Lower lobe of right lung (tissue), 2 donors: ENCODE measurements at regions not wholly inside any gene's neighbourhood (a gene's known extent, or its start where the extent isn't known, plus 50 kb on each side); places are given as distances from the start of the nearest gene placed in this dataset.

Source experiments
- ATAC-seq, 2 donors: fragments of 200-7000 bp; cut with Tn5 transposase; one replicate each; pipeline ENCODE4 v1.9.1; 2020 to 2022; ENCODE audit warnings: mild to moderate bottlenecking in 2 of 2, moderate library complexity in 2 of 2
- DNase-seq: peaks from one replicate; pipeline ENCODE4 v3.0.0-alpha.2; 2020
- H3K27ac ChIP-seq: fragments of 200-600 bp; one replicate; pipeline ENCODE4 v1.8.0; 2022
- H3K27me3 ChIP-seq: fragments of 200-600 bp; one replicate; pipeline ENCODE4 v1.8.0; 2022; ENCODE audit warnings: low read depth
- H3K36me3 ChIP-seq: fragments of 200-600 bp; one replicate; pipeline ENCODE4 v1.8.0; 2022; ENCODE audit warnings: mild to moderate bottlenecking
- H3K4me1 ChIP-seq: fragments of 200-600 bp; one replicate; pipeline ENCODE4 v1.8.0; 2022
- H3K4me3 ChIP-seq: fragments of 200-600 bp; one replicate; pipeline ENCODE4 v1.8.0; 2022; ENCODE audit warnings: mild to moderate bottlenecking
- H3K9me3 ChIP-seq: fragments of 200-600 bp; one replicate; pipeline ENCODE4 v1.8.0; 2022
- CTCF ChIP-seq: fragments of 200-600 bp; IDR thresholded peaks from one replicate; pipeline ENCODE4 v1.8.0; 2022; ENCODE audit warnings: antibody characterized with exemption, mild to moderate bottlenecking
- intact Hi-C: fragments of 100-400 bp; cut with DNase I; formaldehyde crosslinking; loops from one replicate; pipeline ENCODE4 v1.11.0; 2022
- donor health status: DM: no; HTN: yes; CAD: no; lungs with severe emphysema.

DNA sequence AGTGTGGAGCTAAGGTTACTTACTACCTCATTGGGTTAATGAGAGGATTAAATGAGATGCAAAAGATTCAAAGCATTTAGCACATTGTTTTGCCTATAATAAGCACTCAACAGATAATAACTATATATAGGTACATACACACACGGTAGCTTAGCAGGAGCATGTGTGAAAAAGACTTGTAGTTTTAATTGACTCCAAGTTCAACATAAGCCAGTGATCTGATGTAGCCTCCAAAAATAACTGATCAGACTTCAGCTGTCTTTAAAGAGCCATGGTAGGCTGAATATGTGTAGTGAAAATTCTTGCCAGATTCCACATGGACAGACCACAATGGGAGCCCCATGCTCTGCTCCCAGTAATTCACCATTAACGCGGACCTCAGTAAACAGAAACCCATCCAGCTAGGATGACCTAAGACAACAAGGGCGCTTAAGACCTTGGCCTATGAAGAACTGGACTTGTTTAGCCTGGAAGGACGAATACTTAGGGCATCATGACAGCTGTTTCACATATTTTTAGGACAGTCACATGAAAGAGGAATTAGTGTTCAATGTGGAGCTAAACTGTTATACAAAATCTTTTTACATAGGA, 115.1 kb upstream of the ZNF366 start:
- H3K9me3 ChIP-seq = no peaks in the 10 kb centered on the region
- no peak overlapping the region for H3K4me3 ChIP-seq
- TF ChIP-seq CTCF = no peak
- intact Hi-C loops = no loop called here
- H3K36me3 ChIP-seq = no peaks in the 10 kb centered on the region
- H3K27me3 ChIP-seq = no peaks in the 10 kb centered on the region
- peaks cover 6% of the 10 kb centered on the region for H3K4me1 ChIP-seq
- no peak for ATAC-seq
- DNase-seq = no peak
- no peak overlapping the region for H3K27ac ChIP-seq

- no peaks in the 10 kb centered on the region for H3K9me3 ChIP-seq
- intact Hi-C loops = no loop called here
- no peak for TF ChIP-seq CTCF
- H3K27ac ChIP-seq = no peak overlapping the region
- no peaks in the 10 kb centered on the region for H3K27me3 ChIP-seq
- no peaks in the 10 kb centered on the region for H3K36me3 ChIP-seq
- peaks cover 6% of the 10 kb centered on the region for H3K4me1 ChIP-seq
- ATAC-seq = no peak
- no peak for DNase-seq
- no peak overlapping the region for H3K4me3 ChIP-seq
These were observed 114.4 kb upstream of the ZNF366 start for GRCh38 chr5:72621576-72621975.

DNA sequence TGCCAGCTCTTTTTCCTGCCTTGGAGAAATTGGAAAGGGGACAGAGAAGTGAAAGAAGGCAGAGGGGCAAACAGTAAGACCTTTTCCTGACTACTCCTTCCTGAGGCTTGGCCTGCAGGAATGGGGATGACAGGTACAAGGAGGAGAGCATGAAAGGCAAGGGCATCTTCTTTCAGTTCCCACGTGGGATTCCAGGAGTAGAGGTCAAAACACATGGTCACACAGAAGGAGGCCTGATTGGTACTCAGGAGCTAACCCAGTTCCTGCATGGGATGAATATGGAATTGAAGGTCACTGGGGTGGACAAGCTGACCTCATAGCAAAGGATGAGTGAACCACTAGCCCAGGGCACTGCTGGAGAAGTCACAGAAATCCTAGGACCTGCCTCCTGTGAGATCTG, 112.5 kb upstream of the ZNF366 start:
- no peaks in the 10 kb centered on the region for H3K27me3 ChIP-seq
- no peaks in the 10 kb centered on the region for H3K36me3 ChIP-seq
- no peak overlapping the region for H3K27ac ChIP-seq
- no peak for ATAC-seq
- no peak for DNase-seq
- H3K4me1 ChIP-seq = no peaks in the 10 kb centered on the region
- H3K9me3 ChIP-seq = no peaks in the 10 kb centered on the region
- no peak for TF ChIP-seq CTCF
- H3K4me3 ChIP-seq = no peak overlapping the region
- intact Hi-C loops = no loop called here

GRCh38 chr5:72619251-72619650, 112.0 kb upstream of the ZNF366 start:
- TF ChIP-seq CTCF = no peak
- no peaks in the 10 kb centered on the region for H3K36me3 ChIP-seq
- ATAC-seq = no peak
- H3K4me1 ChIP-seq = no peaks in the 10 kb centered on the region
- H3K27me3 ChIP-seq = no peaks in the 10 kb centered on the region
- H3K27ac ChIP-seq = no peak overlapping the region
- no peak for DNase-seq
- H3K4me3 ChIP-seq = no peak overlapping the region
- intact Hi-C loops = no loop called here
- H3K9me3 ChIP-seq = no peaks in the 10 kb centered on the region

DNA sequence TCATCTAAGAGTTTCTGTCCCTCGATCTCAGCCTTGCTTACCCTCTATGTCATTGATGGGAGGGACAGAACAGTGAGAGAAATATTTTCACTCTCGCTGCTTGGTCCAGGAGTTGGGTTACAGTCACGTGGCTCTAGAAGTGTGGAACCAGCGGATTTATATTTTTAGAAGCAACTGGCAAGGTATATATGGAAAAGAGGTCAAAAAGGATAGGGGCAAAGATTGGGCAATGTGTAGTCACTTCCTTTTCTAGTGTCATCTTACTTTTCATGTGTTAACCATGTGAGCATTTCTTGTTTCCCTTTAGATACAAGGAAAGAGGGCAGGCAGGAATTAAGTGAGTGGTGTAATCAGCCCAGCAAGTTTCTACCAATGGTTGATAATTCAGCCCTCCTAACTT, 111.5 kb upstream of the ZNF366 start:
- no peak for DNase-seq
- TF ChIP-seq CTCF = no peak
- Histone ChIP-seq H3K36me3 (no peaks in the 10 kb centered on the region), H3K4me1 (no peaks in the 10 kb centered on the region), H3K27ac (no peak overlapping the region), H3K27me3 (no peaks in the 10 kb centered on the region), H3K9me3 (no peaks in the 10 kb centered on the region), H3K4me3 (no peak overlapping the region)
- no peak for ATAC-seq
- intact Hi-C loops = no loop called here

- ATAC-seq (no peak), DNase-seq (no peak)
- H3K27me3 ChIP-seq = no peaks in the 10 kb centered on the region
- H3K9me3 ChIP-seq = no peaks in the 10 kb centered on the region
- no peak overlapping the region for H3K27ac ChIP-seq
- intact Hi-C loops = no loop called here
- H3K4me3 ChIP-seq = no peak overlapping the region
- H3K4me1 ChIP-seq = no peaks in the 10 kb centered on the region
- TF ChIP-seq CTCF = no peak
- no peaks in the 10 kb centered on the region for H3K36me3 ChIP-seq
These were observed 107.9 kb upstream of the ZNF366 start for GRCh38 chr5:72615061-72615460.
